ENCODE measurements at regions not wholly inside any gene's neighbourhood (a gene's known extent, or its start where the extent isn't known, plus 50 kb on each side); places are given as distances from the start of the nearest gene placed in this dataset.

DNA sequence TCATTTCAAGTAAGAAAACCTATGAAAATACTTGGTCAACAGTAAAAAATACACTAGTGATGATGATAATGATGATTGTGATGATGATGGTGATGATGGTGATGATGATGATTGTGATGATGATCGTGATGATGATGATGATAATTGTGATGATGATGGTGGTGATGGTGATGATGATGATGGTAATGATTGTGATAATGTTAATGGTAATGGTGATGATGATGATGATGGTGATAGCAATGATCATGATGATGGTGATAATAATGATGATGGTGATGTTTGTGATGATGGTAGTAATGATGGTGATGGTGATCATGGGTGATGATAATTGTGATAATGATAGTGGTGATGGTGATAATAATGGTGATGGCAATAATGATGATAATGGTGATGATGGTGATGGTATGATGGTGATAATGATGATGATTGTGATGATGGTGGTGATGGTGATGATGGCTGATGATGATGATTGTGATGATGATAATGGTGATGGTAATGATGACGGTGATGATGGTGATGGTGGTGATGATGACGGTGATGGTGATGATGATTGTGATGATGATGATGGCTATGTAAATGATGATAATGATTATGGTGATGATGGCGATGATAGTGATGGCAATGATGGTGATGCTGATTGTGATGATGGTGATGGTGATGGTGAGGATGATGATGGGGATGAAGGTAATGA, 62.1 kb downstream of the VCX3A start:
- TF ChIP-seq, protein P1, sequence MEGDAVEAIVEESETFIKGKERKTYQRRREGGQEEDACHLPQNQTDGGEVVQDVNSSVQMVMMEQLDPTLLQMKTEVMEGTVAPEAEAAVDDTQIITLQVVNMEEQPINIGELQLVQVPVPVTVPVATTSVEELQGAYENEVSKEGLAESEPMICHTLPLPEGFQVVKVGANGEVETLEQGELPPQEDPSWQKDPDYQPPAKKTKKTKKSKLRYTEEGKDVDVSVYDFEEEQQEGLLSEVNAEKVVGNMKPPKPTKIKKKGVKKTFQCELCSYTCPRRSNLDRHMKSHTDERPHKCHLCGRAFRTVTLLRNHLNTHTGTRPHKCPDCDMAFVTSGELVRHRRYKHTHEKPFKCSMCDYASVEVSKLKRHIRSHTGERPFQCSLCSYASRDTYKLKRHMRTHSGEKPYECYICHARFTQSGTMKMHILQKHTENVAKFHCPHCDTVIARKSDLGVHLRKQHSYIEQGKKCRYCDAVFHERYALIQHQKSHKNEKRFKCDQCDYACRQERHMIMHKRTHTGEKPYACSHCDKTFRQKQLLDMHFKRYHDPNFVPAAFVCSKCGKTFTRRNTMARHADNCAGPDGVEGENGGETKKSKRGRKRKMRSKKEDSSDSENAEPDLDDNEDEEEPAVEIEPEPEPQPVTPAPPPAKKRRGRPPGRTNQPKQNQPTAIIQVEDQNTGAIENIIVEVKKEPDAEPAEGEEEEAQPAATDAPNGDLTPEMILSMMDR (IDR thresholded peaks at IDR 0.05; ENCODE audit: borderline replicate concordance, insufficient read depth, low read depth, low read length), result no peak
- H3K4me3 ChIP-seq (ENCODE audit: low read depth, low read length), result no peak overlapping the region

DNA sequence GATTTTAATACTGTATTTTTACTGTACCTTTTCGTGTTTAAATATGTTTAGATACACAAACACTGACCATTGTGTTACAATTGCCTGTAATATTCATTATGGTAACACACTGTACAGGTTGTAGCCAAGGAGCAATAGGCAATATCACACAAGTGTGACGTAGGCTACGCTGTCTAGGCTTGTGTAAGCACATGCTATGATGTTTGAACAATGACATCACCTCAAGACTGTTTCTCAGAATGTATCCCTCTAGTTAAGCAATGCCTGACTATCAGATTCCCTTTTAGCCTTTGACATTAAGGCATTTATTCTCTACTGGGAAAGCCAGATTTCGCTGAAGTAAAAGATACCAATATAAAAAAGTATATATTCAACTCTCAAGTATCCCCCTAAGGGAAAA, 66.2 kb downstream of the VCX3A start:
- TF ChIP-seq, protein P1 (IDR thresholded peaks at IDR 0.05; ENCODE audit: borderline replicate concordance, insufficient read depth, low read depth, low read length), result no peak
- H3K4me3 ChIP-seq (ENCODE audit: low read depth, low read length), result no peak overlapping the region

DNA sequence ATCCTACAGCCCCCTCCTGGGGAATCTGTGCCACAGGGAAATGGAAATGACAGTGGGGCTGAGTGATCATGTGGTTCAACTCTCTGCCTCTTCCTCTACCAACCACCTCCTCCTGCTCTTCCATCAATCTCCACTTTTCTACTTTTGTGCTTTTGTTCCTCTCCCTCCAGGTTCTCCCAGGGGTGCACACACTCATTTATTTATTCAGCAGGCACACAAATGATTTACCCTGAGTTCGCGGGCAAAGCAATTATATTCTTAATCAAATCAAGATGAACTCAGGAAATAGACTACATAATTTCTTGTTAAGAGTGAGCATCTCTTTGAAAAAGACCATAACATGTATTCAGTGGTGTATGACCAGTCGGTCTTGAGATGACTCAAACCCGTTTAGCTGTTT, 69.2 kb downstream of the VCX3A start:
- no peak overlapping the region for H3K4me3 ChIP-seq (ENCODE audit: low read depth, low read length)
- TF ChIP-seq, protein P1 (IDR thresholded peaks at IDR 0.05; ENCODE audit: borderline replicate concordance, insufficient read depth, low read depth, low read length), result no peak

DNA sequence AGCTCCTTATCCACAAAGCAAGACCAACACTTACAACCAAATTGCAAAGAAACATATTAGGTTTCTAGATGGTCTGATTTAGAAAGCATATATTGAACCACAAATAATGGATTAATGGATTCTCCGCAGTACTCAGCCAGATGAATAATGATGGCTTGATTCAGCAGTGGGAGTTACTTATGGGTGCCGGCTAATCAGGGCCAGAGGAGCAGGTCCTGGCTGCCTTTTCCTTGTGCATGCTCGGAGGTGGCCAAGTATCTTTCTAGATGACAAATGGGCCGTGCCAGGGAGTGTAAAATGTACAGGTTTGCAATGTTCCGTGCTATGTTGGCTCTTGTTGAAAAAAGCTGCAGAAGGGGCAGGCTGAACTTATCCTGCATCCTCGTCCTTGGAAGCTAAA, 70.2 kb downstream of the VCX3A start:
- TF ChIP-seq, protein P1 (IDR thresholded peaks at IDR 0.05; ENCODE audit: borderline replicate concordance, insufficient read depth, low read depth, low read length), result no peak
- no peak overlapping the region for H3K4me3 ChIP-seq (ENCODE audit: low read depth, low read length)

DNA sequence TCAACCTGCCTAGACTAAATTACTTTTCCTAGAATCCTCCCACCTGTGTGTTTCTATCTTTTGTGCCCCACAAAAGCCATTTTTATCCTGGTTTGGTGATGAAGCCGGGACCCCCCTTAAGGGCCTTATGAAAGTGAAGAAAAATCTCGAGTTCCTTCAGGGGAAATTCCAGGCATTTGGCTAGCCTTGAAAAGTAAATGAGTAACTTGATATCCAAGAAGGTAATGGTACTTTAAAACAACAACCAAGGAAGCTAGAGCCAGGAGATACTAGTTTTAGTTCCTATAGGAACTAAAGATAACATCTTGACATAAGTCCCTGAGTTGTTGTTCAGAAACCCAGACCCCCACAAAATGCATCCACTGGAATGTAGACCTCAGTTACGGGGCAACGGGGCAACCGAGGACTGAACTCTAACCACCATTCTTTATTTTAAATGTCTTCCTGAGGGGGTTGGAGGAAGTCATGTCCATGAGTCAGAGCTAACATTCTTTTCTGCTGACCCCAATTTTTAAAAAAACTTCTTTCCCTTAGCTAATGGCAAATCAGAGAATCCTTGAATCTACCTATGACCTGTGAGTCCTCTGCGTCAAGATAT, 73.9 kb downstream of the VCX3A start:
- H3K4me3 ChIP-seq (ENCODE audit: low read depth, low read length), result no peak overlapping the region
- TF ChIP-seq, protein P1 (IDR thresholded peaks at IDR 0.05; ENCODE audit: borderline replicate concordance, insufficient read depth, low read depth, low read length), result no peak

DNA sequence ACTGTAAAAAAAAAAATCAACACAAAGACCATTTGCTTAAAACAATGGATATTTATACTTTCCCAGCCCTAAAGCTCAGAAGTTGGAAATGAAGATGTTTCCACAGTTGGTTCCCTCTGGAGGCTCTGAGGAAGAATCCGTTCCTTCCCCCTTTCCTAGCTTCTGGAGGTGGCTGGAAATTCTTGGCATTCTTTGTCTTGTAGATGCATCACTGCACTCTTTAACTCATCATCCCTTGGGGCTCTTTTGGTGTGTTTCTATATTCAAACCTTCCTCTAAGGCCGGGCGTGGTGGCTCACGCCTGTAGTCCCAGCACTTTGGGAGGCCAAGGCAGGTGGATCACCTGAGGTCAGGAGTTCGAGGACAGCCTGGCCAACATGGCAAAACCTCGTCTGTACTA, 78.7 kb downstream of the VCX3A start:
- no peak overlapping the region for H3K4me3 ChIP-seq (ENCODE audit: low read depth, low read length)

More for the DNA sequence above, 78.7 kb downstream of the VCX3A start:
- TF ChIP-seq, protein P1 (IDR thresholded peaks at IDR 0.05; ENCODE audit: borderline replicate concordance, insufficient read depth, low read depth, low read length), result no peak

Measured in GM12875 (cell line).